HG03097 (cell line): ENCODE measurements at regions not wholly inside any gene's neighbourhood (a gene's known extent, or its start where the extent isn't known, plus 50 kb on each side); places are given as distances from the start of the nearest gene placed in this dataset.
"Not testable (repeated sequence)": the region's sequence is repeated elsewhere in the genome, so short reads cannot be mapped to it uniquely, and the experiment has no call there.

ENCODE experiments used
- ATAC-seq: cut with Tn5 transposase; IDR thresholded peaks from one replicate; pipeline ENCODE4 v1.9.1; 2021; ENCODE audit not compliant: unreplicated experiment, low FRiP score

DNA sequence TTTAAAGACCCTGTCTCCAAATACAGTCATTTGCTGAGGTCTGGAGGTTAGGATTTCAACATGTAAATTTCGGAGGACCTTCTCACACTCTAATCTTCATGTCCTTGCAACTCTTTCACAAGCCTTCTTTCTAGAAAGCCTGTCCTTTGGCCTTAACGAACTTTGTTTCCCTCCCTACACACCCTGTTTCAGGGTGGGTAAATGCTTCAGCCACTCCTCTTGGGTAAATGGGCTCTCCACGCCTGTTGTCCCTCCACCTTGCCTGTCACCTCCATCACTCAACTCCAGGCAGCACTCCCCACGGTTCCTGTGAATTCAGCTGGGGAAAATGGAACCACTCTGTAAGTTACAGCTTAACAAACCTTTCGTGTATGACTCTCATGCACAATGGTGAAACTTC lies 84.0 kb upstream of the COG2 start:
- ATAC-seq: no peak

DNA sequence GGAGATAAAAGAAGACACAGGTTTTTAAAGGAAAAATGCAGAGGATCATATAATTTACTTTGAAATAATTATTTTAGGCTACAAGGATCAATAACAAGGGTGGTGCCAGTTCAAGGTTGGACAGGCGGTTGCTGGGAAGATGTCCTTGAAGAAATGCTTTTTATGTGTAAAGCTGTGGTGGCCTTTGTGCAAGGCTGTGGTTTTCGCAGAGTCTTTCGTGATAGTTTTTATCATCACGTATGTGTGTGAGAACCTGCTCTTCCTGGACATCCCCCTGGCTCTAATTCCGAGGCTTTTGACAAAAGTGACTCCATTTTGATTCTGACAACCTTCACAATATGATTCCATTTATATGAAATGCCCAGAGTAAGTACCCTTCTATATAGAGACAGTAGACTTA lies 85.8 kb upstream of the COG2 start:
- ATAC-seq: no peak

DNA sequence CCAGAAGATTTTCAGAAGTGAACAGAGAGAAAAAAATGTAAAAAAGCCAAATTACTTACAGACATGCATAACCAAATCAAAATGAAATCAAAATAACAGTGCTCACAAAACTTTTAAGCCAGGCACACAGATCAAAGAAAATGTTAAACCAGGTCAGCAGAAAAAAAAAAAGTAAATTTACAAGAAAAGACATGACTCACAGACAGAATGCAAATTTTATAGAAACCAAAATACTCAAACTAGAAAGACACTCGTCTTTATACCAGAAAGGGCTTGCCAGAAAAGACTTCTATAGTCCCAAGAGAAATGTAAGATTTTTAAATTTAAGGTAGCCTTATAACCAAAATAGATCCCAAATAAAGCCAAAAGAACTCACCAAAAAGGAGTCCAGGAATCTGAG lies 86.5 kb upstream of the COG2 start:
- no peak for ATAC-seq

DNA sequence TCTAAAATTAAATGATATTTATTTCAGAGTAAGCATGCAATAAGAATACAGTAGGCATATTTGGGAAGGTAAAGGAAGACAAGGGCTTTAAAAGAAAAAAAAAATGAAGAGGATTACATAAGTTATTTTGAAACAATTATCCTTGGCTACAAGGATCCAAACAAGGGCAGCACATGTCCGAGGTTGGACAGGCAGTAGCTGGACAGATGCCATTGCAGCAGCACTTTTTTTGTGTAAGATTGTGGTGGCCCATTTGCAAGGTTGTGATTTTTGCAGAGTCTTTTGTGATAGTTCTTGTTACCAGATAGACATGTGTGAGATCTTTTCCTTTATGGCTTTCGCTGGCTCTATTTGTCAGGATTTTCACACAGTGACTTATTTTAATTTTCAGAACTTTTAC lies 89.4 kb upstream of the COG2 start:
- ATAC-seq: no peak

DNA sequence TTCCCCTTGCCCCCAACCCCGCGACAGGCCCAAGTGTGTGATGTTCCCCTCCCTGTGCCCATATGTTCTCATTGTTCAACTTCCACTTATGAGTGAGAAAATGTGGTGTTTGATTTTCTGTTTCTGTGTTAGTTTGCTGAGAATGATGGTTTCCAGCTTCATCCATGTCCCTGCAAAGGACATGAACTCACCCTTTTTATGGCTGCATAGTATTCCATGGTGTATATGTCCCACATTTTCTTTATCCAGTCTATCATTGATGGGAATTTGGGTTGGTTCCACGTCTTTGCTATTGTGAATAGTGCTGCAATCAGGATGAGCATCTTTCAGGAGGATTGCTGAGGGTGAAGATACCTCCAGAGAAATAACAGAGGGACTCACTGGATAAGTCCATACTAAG lies 91.3 kb upstream of the COG2 start:
- not testable (repeated sequence) for ATAC-seq

DNA sequence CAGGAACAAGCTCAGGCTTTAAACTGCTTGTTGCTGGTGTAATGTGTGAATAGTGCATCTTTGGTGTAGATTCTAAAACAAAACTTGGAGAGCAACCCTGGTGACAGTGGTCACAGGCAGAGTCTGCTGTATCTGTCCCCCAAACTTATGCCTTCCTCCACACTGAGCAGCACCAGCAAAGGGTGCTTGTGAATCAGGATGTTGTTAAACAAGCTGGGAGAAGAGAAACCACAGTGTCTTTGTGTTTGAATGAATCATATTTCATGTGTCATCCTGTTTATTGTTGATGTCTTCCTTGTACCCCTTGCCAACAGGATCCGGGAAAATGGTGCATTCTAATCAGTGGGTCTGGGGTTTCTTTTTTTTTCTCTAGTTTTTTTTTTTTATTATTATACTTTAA lies 91.9 kb upstream of the COG2 start:
- ATAC-seq: no peak

DNA sequence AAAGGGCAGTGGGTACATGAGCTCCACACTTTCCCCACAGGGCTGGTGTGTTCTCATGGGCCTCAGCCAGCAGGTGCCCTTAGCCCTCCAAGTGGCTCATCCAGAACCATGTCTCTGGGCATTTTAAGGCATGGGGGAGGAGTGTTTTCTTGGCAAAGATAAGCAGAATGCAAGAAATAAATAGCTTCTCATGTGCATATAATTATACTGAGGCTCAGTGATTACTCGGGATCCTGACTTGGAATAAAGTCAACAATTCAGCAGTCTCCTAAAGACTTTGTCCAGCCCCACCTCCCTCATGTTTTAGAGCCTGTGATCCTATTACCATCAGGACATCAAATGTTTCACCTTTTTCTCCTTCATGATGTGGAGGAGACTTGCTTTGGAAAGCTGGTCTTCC lies 92.7 kb upstream of the COG2 start:
- no peak for ATAC-seq

DNA sequence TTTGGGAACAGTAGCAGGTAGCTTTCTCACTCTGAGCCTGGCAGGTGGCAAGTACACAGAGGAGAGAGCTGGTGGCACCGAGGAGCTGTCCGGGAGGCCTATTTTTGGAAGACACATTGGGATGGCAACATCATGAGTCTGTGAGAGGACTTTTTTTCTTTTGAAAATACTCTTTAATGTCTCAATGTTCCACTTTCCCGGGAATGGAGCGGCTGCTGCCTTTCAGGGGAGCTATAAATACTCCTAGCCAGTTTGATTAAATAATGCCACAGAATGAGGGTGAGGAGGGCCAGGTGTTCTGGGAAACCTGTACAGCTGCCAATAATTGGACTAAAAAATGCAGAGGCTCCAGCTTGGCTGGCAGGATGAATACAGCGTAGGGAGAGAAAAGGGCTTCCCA lies 93.3 kb upstream of the COG2 start:
- ATAC-seq: no peak

DNA sequence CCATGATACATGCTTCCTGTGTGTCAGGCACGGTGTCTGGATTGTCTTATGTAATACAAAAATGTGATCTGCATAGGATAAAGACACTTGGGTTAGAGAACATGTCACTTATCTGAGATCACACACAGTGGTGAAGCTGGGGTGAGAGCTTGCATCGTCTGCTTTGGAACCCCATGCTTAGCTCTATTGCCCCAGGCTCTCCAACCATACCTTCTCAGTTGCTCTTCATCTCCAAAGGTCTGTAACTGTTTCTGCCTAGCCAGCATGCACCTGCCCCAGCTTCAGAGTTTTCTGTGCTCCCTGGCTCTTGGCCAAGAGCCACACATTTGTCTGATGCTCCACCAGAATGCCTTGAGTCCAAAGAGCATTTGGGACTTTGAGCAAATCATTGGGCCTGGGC lies 93.9 kb upstream of the COG2 start:
- no peak for ATAC-seq

DNA sequence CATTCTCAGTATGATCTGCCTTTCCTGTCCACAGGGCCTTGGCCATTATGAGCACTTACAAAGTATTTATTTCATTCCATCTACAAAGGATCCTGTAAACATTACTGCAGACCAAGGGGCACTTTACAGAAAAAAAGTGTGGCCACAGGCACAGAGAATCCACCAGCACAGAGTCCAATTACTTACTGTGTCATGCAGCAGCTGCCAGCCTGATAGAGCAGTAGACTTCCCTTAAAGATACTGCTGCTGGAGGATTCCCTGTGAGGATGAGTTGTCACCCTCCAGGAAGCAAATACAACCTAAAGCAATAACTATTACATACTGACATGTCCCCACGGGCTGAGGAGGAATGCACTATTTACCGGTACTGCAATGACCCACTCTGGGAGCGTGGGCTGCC lies 97.1 kb upstream of the COG2 start:
- ATAC-seq: no peak

DNA sequence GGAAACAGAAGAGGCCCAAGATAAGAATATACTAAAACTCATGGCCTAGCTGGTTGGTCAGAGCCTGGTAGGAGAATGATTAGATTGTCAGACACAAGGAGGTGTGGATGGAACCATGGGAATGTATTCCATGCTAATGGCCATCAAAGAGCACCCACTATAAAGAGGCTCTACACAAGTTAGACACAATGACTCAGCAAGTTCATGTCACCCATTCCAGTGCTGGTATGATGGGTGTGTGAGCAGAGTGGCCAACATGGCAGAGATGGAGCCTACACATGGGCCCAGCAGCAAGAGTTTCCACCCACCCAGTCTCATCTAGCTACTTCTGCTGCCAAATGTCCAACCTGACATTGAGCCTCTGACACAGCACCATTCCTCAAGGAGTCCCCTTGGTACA lies 97.5 kb upstream of the COG2 start:
- no peak for ATAC-seq

DNA sequence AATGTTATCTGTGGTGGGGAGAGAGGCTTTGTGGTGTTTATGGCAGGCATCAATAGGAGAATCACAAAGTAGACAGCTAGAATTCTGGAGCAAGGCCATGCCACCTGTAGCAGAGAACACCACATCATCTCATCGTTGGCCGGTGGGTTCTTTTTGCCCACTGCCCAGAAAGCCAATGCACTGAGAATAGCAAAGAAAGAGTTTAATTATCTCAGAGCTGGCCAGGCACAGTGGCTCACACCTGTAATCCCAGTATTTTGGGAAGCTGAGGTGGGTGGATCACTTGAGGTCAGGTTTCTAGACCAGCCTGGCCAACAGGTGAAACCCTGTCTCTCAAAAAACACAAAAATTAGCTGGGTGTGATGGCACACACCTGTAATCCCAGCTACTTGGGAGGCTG lies 99.2 kb upstream of the COG2 start:
- ATAC-seq: no peak

DNA sequence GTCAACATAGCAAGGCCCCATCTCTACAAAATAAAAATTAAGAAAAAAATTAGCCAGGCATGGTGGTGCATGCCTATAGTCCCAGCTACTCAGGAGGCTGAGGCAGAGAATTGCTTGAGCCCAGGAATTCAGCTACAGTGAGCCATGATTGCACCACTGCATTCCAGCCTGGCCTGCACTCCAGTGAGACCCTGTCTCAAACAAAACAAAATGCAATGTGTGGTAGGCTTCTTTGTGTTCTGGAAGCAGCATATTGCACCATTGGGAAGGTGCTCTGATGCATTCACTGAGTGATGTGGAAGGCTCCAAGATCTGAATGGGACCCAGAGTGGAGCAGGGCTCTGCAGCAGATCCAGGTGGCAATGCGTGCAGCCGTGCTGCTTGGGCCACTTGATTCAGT lies 99.6 kb upstream of the COG2 start:
- ATAC-seq: no peak

DNA sequence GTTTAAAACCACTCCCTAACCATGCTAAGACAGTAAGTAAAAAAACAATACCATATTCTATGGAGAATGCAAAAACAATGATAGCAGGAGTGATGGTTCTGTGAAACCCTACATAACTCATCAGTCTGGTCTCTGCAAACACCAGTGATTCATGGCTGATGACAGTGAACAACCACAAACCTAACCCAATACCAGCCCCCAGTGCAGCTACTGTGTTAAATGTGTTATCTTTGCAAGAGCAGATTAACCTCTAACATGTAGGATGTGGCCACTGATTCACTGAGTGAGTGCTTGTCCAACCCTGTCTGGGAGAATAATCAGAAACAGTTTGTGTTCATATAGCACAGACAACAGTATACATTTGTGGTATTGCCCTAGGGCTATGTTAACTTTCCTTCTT lies 100.2 kb upstream of the COG2 start:
- ATAC-seq: no peak

DNA sequence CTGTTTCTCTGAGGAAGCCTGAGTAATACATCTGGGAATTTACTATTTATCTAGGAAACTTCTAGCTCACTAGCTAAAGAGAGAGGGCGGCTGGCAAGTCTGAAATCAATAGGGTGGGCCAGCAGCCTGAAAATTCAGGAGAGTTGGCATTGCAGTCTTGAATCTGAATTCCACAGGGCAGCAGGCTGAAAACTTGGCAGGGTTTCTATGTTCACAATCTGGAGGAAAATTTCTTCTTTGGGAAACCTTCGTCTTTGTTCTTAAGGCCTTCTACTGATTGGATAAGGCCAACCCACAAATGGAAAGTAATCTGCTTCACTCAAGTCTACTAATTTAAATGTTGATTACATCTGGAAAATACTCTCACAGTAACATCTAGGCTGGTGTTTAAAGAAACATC lies 101.0 kb upstream of the COG2 start:
- ATAC-seq: no peak

DNA sequence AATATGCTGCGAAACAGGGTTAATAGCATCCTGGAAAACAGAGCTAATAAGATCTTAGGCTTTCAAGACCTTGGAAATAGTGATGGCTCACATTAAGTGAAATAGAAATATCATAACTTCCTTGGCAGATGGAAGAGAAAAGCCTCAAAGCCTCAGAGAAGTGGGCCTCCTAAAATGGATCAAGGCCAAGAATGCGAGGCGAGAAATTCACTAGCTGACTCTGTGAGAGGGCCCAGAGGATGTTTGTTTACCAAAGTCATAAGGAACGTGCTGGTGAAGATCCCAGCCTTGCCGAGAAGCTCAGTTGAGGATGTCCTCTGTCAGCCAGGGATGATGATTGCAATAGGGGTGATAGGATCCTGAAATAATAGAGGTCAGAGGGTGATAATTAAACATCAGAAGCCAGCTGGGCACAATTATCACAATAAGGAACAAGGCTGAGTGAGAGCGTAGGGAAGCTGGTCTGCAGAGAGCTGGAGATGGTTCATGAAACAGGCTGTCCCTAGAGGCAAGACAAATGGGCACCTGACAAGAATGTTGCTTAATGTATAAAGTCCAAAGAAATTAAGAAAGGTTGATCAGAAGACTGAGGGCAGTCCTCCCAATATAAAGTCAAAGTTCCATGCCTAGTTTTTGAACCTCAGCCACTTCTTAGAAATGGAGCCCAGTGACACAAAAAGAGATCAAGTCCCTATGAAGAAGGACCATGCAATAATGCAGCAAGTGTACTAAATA lies 101.7 kb upstream of the COG2 start:
- no peak for ATAC-seq

DNA sequence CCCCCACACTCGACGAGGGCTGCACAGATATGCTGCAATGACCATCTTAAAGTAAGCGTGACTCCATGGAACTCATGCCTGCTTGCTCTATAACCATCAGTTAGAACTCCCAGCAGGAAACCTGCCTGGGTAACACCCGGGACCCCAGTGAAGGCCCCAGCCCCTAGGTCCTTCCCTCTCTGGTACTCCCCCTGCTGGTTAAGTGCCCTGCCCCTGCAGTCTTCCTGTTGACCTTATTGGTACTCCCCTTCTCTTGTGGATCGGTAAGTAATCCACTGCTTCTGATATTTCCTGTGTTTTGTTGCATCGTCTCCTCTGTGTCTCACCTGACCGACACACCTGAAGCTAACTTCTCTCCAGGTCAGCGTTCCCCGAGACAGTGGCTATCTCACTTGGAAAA lies 104.8 kb upstream of the COG2 start:
- ATAC-seq: no peak

DNA sequence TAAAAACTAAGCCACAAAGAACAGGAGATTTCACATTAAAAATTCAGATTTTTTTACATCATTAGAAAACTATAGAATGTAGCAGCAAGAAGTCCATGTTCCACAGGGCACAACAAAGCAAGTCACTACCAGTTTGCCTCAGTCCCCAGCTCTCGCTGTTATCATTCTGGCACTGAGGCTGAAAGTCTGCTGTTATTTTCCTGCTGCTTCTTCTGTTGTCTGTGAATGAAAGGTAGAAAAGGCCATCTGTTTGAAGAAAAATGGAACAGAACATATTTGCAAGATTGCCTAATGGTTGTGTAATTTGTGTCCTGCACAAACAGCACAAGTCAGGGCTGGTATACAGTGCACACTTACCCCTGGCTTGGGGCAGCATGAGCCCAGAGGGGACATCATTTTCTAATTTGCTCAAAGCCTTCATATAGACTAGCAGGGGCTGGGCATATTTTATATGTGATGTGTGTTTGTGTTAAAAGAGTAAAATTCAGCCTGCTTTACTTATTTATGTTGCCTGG lies 105.6 kb upstream of the COG2 start:
- no peak for ATAC-seq

DNA sequence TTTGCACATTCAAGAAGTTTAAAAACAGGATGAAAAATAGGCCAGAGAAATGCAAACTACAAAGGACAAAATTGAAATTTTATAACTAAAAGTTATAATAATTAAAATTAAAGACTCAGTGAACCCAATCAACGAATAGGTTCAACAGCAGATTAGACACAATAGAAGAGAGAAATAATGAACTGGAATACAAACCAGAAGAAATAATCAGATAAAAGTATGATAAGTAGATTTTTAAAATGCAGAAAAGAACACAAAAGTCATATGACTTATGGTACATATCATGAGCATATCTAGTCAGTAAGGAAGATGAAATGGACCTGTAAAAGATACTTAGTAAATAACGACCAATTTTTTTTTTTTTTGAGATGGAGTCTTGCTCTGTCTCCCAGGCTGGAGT lies 108.1 kb upstream of the COG2 start:
- no peak for ATAC-seq

DNA sequence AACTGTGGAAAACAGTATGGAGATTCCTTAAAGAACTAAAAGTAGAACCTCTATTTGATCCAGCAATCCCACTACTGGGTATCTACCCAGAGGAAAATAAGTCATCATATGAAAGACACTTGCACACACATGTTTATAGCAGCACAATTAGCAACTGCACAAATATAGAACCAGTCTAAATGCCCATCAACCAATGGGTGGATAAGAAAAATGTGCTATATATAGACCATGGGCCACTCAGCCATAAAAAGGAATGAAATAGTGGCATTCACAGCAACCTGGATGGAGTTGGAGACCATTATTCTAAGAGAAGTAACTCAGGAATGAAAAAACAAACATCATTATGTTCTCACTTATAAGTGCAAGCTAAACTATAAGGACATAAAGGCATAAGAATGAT lies 105.0 kb upstream of the PGBD5 start:
- no peak for ATAC-seq

DNA sequence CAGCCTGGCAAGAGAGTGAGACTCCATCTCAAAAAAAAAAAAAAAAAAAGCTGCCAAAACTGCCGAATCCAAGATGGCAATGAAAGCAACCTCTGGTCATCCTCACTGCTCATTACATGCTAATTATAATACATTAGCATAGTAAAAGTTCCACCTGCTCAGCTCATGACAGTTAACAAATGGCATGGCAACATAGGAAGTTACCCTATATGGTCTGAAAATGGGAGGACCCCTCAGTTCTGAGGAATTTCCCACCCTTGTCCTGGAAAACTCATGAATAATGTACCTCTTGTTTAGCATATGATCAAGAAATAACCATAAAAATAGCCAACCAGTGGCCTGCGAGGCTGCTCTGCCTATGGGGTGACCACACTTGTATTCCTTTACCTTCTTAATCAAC lies 93.1 kb upstream of the PGBD5 start:
- ATAC-seq: no peak

DNA sequence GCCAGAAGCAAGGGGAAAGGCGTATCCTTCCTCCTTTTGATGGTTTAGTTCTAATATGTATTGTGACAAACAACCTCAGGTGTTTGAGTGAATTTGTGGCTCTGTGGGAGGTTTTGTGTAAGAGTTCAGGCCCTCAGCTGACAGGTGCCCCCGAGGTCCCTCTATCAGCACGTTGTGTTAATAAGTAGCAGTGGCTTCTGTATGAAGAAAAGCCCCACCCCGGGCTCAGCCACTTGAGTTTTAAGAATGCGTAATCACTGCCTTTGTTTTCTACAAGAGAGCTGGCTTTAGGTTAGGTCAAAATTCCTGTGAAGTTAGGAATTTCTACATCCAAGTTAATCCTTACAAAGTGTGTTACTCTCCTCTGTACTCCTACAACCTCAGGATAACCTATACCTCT lies 92.4 kb upstream of the PGBD5 start:
- no peak for ATAC-seq

DNA sequence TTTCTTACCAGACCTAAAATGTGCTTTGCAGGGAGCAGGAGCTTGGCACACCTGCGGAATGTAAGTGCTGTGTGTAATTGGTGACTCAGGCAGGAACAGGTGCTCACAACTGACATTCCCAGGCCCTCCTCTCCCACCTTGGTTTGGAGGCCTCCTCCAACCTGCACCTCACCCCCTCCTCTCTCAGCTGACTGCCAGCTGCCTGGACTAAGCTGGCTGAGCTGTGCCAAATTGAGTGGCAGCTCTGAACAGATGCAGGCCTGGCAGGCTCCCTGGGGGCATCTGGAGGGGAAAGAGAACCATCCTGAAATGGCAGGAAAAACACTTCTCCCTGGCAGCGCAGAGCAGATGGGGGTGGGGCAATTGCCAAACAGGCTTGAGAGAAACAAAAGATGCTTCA lies 91.7 kb upstream of the PGBD5 start:
- no peak for ATAC-seq
